SK-N-SH (cell line): ENCODE measurements at regions not wholly inside any gene's neighbourhood (a gene's known extent, or its start where the extent isn't known, plus 50 kb on each side); places are given as distances from the start of the nearest gene placed in this dataset.

Experiments used
- CTCF ChIA-PET: fragments of 300-600, 350-600 bp; formaldehyde crosslinking; extraction: SDS; loops from one replicate; lab custom pipeline; 2021; lab: Yijun Ruan, JAX
- POLR2A ChIA-PET: fragments of 350-600 bp; sonication (Branson Sonifier 250); formaldehyde crosslinking; extraction: SDS; loops from one replicate; lab custom pipeline; 2020; ENCODE audit warnings: antibody characterized with exemption, inconsistent platforms; lab: Yijun Ruan, JAX
- DNase-seq: peaks from one replicate; pipeline ENCODE4 v3.0.0; 2012
- H2AFZ ChIP-seq: fragments of 200-600 bp; sonication (generic); 2 replicates; pipeline ENCODE4 v1.8.1; 2016; ENCODE audit warnings: antibody characterized with exemption, mild to moderate bottlenecking, low read depth
- H3F3A ChIP-seq: fragments of 200-600 bp; sonication (generic); replicated peaks from 2 replicates; pipeline ENCODE3; 2016; ENCODE audit warnings: antibody characterized with exemption, mild to moderate bottlenecking; ENCODE audit not compliant: insufficient read depth
- H3K27ac ChIP-seq, 2 experiments: fragments of 200-500 bp in 1 of 2; fragments of 200-600 bp in 1 of 2; sonication (Bioruptor generic) in 1 of 2; sonication (generic), shearing (Covaris generic) in 1 of 2; 2 replicates each; pipeline versions ENCODE4 v1.5.1 to v1.6.1; 2014 to 2016; ENCODE audit warnings: low read depth in 2 of 2, inconsistent platforms in 1 of 2, low read length in 1 of 2, mild to moderate bottlenecking in 1 of 2, mixed read lengths in 1 of 2
- H3K27me3 ChIP-seq: fragments of 200-600 bp; sonication (generic), shearing (Covaris generic); 2 replicates; pipeline ENCODE4 v1.6.1; 2016; ENCODE audit warnings: mixed run types; ENCODE audit not compliant: insufficient read depth
- H3K36me3 ChIP-seq, 2 experiments: fragments of 200-500 bp in 1 of 2; fragments of 200-600 bp in 1 of 2; sonication (Bioruptor generic) in 1 of 2; sonication (generic) in 1 of 2; replicated peaks in 1 of 2; 2 replicates each; pipeline versions ENCODE3 to v1.5.1; 2014 to 2016; ENCODE audit warnings: low read length in 1 of 2, mild to moderate bottlenecking in 1 of 2; ENCODE audit not compliant: insufficient read depth in 2 of 2, control insufficient read depth in 1 of 2
- H3K4me1 ChIP-seq, 2 experiments: fragments of 200-500 bp in 1 of 2; fragments of 200-600 bp in 1 of 2; sonication (Bioruptor generic) in 1 of 2; sonication (generic), shearing (Covaris generic) in 1 of 2; 2 replicates each; pipeline versions ENCODE4 v1.5.1 to v1.6.1; 2014 to 2016; ENCODE audit warnings: low read depth in 1 of 2, low read length in 1 of 2, mixed run types in 1 of 2; ENCODE audit not compliant: insufficient read depth in 2 of 2, control insufficient read depth in 1 of 2
- H3K4me2 ChIP-seq: fragments of 200-600 bp; sonication (generic), shearing (Covaris generic); 2 replicates; pipeline ENCODE4 v1.6.1; 2017; ENCODE audit warnings: mixed run types
- H3K4me3 ChIP-seq, 2 experiments: fragments of 200-500 bp in 1 of 2; fragments of 200-600 bp in 1 of 2; sonication (Bioruptor generic) in 1 of 2; sonication (generic), shearing (Covaris generic) in 1 of 2; 2 replicates each; pipeline versions ENCODE4 v1.5.1 to v1.8.1; 2014 to 2016; ENCODE audit warnings: low read depth in 2 of 2, inconsistent platforms in 1 of 2, low read length in 1 of 2, mild to moderate bottlenecking in 1 of 2, mixed read lengths in 1 of 2, moderate library complexity in 1 of 2
- H3K79me2 ChIP-seq: fragments of 200-600 bp; sonication (generic); 2 replicates; pipeline ENCODE4 v1.8.1; 2017; ENCODE audit warnings: mild to moderate bottlenecking; ENCODE audit not compliant: insufficient read depth
- H3K9ac ChIP-seq: fragments of 200-600 bp; sonication (generic); 2 replicates; pipeline ENCODE4 v1.6.1; 2017; ENCODE audit warnings: mixed run types
- H3K9me2 ChIP-seq: fragments of 200-600 bp; sonication (generic); 2 replicates; pipeline ENCODE4 v1.6.1; 2017; ENCODE audit warnings: mixed run types
- H3K9me3 ChIP-seq: fragments of 200-600 bp; sonication (generic); 2 replicates; pipeline ENCODE4 v1.6.1; 2017; ENCODE audit warnings: mixed run types, mild to moderate bottlenecking, moderate library complexity
- H4K20me1 ChIP-seq: fragments of 200-600 bp; sonication (generic); 2 replicates; pipeline ENCODE4 v1.6.1; 2017; ENCODE audit warnings: mild to moderate bottlenecking, mixed run types; ENCODE audit not compliant: insufficient read depth
- CHD2 ChIP-seq: fragments of 150-350 bp; IDR thresholded peaks from 2 replicates; pipeline ENCODE4 v1.6.1; 2018; ENCODE audit warnings: low read length; ENCODE audit not compliant: partially characterized antibody
- EP300 ChIP-seq, 2 experiments: IDR thresholded peaks; 2 replicates each; pipeline versions ENCODE4 v1.4.0 to v1.6.1; 2012; ENCODE audit warnings: borderline replicate concordance in 1 of 2, low read depth in 1 of 2, low read length in 1 of 2
- FOSL2 ChIP-seq: IDR thresholded peaks from 2 replicates; pipeline ENCODE4 v1.4.0; 2012; ENCODE audit warnings: low read depth, mild to moderate bottlenecking, moderate library complexity, borderline replicate concordance
- FOXM1 ChIP-seq: IDR thresholded peaks from 2 replicates; pipeline ENCODE4 v1.4.0; 2012; ENCODE audit warnings: low read depth, mild to moderate bottlenecking
- GATA2 ChIP-seq: sonication (generic); formaldehyde crosslinking; IDR thresholded peaks from 2 replicates; pipeline ENCODE4 v1.5.0; 2020; ENCODE audit warnings: mild to moderate bottlenecking, missing genetic modification reagents
- JUND ChIP-seq: IDR thresholded peaks from 2 replicates; pipeline ENCODE4 v1.4.0; 2012
- MXI1 ChIP-seq: IDR thresholded peaks from 2 replicates; pipeline ENCODE4 v1.6.1; 2012; ENCODE audit warnings: mild to moderate bottlenecking, low read depth, low read length, improper control_type of control experiment
- RCOR1 ChIP-seq: fragments of 150-350 bp; IDR thresholded peaks from 2 replicates; pipeline ENCODE4 v1.6.1; 2017; ENCODE audit warnings: antibody characterized with exemption, low read length
- RFX5 ChIP-seq: IDR thresholded peaks from 2 replicates; pipeline ENCODE4 v1.6.1; 2012; ENCODE audit warnings: mild to moderate bottlenecking, improper control_type of control experiment, low read length
- RXRA ChIP-seq: IDR thresholded peaks from 2 replicates; pipeline ENCODE4 v1.4.0; 2012; ENCODE audit warnings: low read depth, mild to moderate bottlenecking, borderline replicate concordance
- SIN3A ChIP-seq: IDR thresholded peaks from 2 replicates; pipeline ENCODE4 v1.6.1; 2012; ENCODE audit warnings: low read depth, mild to moderate bottlenecking, low read length, moderate library complexity, borderline replicate concordance
- WGBS: methylation state at CpG from one replicate; pipeline ENCODE4 v1.1.6; 2017; ENCODE audit warnings: low lambda C conversion rate; 5-methylcytosine and 5-hydroxymethylcytosine counted together
- TF ChIP-seq, protein P1 (sequence below): IDR thresholded peaks from 2 replicates; pipeline ENCODE4; 2012
- TF ChIP-seq, protein P2 (sequence below): IDR thresholded peaks from 2 replicates; pipeline ENCODE4 v1.4.0; 2012; ENCODE audit warnings: low read depth, borderline replicate concordance
- TF ChIP-seq, protein P3 (sequence below): IDR thresholded peaks from 2 replicates; pipeline ENCODE4 v1.4.0; 2012; ENCODE audit warnings: low read depth
- TF ChIP-seq, protein P4 (sequence below): IDR thresholded peaks from 2 replicates; pipeline ENCODE4 v1.4.0; 2012; ENCODE audit warnings: low read depth, borderline replicate concordance

DNA sequence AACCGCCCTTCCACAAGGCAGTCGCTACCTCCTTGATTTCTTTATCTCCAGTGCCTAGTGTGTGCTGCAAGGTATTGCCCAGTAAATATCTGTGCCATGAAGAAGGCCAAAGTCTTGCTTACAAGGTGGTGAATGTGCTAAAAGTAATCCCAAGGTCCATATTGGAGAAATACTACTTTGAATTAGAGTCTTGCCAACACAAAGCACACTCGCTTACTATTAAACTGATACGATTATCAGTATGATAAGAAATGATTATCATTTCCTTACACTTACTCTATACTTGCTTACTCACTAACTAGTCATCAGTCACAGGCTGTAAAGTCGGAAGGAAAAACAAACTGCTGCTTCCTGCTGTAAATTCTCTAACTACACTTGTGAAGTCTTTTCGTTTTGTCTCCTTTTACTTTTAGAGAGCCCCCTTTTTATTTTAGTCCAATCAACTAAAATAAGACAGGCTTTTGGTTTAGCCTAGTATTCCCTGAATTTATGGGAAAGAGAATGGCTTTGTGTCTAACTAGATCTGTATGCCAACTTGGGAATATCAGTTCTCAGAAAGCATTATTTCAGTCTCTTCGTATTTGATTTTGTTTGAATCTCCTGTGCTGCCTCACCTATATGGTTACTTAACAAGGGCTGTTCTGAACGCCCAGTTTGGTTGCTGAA lies 107.1 kb upstream of the TSC22D2 start:
- TF ChIP-seq FOXM1 (no peak), RXRA (no peak), RFX5 (no peak), GATA2 (CRISPR knock-in tag) (no peak), FOSL2 (no peak), SIN3A (no peak), EP300 (IDR thresholded peaks at IDR 0.05; ENCODE audit: borderline replicate concordance in 1 of 2, low read depth in 1 of 2, low read length in 1 of 2) (no peak), RCOR1 (no peak), MXI1 (no peak), CHD2 (no peak), JUND (no peak)
- TF ChIP-seq, protein P1, sequence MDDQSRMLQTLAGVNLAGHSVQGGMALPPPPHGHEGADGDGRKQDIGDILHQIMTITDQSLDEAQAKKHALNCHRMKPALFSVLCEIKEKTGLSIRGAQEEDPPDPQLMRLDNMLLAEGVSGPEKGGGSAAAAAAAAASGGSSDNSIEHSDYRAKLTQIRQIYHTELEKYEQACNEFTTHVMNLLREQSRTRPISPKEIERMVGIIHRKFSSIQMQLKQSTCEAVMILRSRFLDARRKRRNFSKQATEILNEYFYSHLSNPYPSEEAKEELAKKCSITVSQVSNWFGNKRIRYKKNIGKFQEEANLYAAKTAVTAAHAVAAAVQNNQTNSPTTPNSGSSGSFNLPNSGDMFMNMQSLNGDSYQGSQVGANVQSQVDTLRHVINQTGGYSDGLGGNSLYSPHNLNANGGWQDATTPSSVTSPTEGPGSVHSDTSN, result no peak
- TF ChIP-seq, protein P2, sequence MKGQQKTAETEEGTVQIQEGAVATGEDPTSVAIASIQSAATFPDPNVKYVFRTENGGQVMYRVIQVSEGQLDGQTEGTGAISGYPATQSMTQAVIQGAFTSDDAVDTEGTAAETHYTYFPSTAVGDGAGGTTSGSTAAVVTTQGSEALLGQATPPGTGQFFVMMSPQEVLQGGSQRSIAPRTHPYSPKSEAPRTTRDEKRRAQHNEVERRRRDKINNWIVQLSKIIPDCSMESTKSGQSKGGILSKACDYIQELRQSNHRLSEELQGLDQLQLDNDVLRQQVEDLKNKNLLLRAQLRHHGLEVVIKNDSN, result no peak
- TF ChIP-seq, protein P3, sequence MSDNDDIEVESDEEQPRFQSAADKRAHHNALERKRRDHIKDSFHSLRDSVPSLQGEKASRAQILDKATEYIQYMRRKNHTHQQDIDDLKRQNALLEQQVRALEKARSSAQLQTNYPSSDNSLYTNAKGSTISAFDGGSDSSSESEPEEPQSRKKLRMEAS, result no peak
- TF ChIP-seq, protein P4, sequence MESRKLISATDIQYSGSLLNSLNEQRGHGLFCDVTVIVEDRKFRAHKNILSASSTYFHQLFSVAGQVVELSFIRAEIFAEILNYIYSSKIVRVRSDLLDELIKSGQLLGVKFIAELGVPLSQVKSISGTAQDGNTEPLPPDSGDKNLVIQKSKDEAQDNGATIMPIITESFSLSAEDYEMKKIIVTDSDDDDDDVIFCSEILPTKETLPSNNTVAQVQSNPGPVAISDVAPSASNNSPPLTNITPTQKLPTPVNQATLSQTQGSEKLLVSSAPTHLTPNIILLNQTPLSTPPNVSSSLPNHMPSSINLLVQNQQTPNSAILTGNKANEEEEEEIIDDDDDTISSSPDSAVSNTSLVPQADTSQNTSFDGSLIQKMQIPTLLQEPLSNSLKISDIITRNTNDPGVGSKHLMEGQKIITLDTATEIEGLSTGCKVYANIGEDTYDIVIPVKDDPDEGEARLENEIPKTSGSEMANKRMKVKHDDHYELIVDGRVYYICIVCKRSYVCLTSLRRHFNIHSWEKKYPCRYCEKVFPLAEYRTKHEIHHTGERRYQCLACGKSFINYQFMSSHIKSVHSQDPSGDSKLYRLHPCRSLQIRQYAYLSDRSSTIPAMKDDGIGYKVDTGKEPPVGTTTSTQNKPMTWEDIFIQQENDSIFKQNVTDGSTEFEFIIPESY, result no peak
- Histone ChIP-seq H3K79me2 (no peaks in the 10 kb centered on the region), H4K20me1 (no peaks in the 10 kb centered on the region), H3K4me2 (no peak overlapping the region), H3F3A (no peaks in the 10 kb centered on the region), H3K36me3 (no peaks in the 10 kb centered on the region), H3K9me2 (no peaks in the 10 kb centered on the region), H3K4me1 (no peaks in the 10 kb centered on the region), H3K4me3 (no peak overlapping the region), H3K9ac (no peak overlapping the region), H2AFZ (no peak overlapping the region), H3K27ac (no peak overlapping the region), H3K9me3 (no peaks in the 10 kb centered on the region), H3K27me3 (no peaks in the 10 kb centered on the region)
- DNase-seq, result no peak
- 77% methylated on average over 8 of the region's 8 CpGs for WGBS
- POLR2A ChIA-PET, result no interaction called here
- CTCF ChIA-PET, result interaction anchor here (1.2 kb wide), 1 partner anchor 14 kb away, joined by 3 read pairs; no protein-coding TSS in a partner anchor
